ENCODE measurements at regions not wholly inside any gene's neighbourhood (a gene's known extent, or its start where the extent isn't known, plus 50 kb on each side); places are given as distances from the start of the nearest gene placed in this dataset.

DNA sequence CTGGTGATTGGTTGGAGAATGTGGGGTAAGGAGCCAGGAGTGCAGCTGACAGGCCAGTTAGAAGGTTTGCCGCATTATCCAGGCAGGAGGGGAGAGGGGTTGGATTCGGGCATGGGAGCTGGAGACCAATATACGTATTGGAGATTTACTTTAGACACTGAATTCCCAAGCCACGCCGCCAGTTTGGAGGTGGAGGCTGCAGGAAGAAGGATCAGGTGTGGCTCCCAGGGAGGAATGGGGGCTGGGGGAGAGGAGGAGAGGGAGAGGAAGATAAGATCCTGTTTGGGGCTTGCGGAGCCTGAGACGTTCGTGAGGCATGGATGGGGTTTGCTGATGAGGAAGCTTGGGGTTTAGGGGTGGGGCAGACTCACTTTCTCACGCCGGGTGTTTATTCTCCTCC is 155.1 kb upstream of the IGSF21 start:
- no peak for TF ChIP-seq POLR2A (IDR thresholded peaks at IDR 0.05)
- TF ChIP-seq, protein P1, sequence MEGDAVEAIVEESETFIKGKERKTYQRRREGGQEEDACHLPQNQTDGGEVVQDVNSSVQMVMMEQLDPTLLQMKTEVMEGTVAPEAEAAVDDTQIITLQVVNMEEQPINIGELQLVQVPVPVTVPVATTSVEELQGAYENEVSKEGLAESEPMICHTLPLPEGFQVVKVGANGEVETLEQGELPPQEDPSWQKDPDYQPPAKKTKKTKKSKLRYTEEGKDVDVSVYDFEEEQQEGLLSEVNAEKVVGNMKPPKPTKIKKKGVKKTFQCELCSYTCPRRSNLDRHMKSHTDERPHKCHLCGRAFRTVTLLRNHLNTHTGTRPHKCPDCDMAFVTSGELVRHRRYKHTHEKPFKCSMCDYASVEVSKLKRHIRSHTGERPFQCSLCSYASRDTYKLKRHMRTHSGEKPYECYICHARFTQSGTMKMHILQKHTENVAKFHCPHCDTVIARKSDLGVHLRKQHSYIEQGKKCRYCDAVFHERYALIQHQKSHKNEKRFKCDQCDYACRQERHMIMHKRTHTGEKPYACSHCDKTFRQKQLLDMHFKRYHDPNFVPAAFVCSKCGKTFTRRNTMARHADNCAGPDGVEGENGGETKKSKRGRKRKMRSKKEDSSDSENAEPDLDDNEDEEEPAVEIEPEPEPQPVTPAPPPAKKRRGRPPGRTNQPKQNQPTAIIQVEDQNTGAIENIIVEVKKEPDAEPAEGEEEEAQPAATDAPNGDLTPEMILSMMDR (IDR thresholded peaks at IDR 0.05): no peak
